ENCODE measurements at regions not wholly inside any gene's neighbourhood (a gene's known extent, or its start where the extent isn't known, plus 50 kb on each side); places are given as distances from the start of the nearest gene placed in this dataset.

DNA sequence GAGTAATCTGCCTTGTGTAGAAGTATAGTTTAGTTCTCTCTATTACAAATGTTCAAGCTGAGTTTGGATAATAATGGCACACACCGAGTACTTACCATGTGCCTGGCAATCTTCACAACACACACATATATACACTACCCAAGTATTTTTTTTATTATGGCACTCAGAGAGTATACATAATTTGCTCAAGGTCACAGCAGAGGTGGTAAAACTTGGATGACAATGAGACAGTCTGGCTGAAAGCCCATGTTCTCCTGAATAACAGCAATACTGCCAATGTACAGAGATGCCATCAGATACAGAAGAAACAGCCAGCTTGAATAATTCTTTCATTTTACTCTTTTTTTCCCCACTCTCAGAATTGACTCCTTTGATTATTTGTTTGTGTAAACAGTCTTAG, 460.0 kb downstream of the CNTN6 start:
- DNase-seq = no peak

DNA sequence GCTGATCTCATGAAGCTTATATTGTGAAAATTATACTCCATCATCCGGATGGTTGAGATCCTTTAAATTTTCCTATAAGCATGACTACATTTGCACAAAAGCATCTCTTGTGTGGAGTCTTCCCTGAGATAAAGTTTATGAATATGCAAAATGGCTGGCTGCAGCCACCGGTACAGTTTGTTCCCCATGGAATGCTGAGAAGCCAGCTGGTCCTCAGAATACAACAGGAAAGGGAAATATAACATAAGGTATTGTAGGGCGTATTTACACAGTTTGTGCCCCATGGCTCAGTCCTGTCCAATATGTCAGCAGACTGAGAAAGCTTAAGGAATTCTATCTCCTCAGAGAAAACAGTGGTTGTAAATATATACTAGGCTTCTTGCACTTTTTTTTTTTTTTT, 468.6 kb downstream of the CNTN6 start:
- DNase-seq = no peak

GRCh38 chr3:1571736-1572135, 478.9 kb downstream of the CNTN6 start:
- DNase-seq = no peak

- DNase-seq = no peak
Measured at GRCh38 chr3:1576047-1576446, 483.2 kb downstream of the CNTN6 start.

GRCh38 chr3:1578124-1578806, 485.4 kb downstream of the CNTN6 start:
- DNase-seq = no peak

DNA sequence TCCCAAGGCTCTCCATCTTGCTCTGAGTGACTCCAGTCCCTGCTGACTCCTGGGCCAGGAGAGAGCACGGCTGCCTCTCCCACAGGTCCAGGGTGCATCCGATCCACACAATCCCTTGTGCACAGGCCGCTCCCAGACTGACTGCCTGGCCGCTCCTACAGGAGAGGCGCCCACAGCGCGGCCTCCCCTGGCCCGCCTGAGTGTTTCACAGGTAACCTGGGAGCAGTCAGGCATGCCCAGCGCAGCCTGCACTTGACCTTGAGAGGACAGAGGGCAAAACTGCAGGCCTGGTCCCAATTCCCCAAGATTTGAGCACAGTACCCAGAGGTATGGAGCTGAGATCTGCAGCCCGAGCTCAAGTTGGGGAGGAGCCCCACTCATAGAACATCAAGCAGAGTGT, 490.2 kb downstream of the CNTN6 start:
- DNase-seq = no peak

GRCh38 chr3:1587426-1587825, 494.6 kb downstream of the CNTN6 start:
- no peak for DNase-seq

DNA sequence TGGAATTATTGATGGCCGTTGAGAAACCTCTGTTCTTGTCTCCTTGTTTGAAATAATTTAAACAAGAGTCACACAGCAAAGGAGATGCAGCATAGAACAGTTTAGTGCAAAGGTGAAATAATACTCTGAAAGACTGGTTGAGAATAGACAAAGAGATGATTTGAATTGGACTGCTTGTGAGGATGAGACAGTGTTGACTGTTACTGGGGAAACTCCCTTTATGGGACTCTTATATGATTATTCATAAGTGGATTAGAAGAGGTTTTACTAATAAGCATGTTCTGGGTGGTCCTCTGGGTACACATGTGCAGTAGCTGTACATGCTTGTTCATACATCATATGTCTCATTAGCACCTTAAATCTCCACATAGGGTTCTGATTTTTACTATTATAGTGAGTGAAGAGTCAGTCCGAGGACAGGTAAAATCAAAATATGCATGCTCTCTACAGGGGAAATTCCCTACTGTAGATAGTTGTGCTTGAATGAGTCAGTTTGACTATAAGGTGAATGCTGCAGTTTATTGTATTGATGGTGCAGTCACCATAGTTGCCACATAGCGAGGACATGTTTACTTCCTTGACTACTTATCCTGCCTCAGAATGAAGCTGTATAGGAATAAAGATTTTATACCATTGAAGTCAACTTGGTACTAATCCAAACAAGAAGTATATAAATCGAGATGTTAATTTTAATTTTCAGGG, 498.7 kb downstream of the CNTN6 start:
- no peak for DNase-seq

- DNase-seq = no peak
Measured at GRCh38 chr3:1594940-1595339, 502.1 kb downstream of the CNTN6 start.

DNA sequence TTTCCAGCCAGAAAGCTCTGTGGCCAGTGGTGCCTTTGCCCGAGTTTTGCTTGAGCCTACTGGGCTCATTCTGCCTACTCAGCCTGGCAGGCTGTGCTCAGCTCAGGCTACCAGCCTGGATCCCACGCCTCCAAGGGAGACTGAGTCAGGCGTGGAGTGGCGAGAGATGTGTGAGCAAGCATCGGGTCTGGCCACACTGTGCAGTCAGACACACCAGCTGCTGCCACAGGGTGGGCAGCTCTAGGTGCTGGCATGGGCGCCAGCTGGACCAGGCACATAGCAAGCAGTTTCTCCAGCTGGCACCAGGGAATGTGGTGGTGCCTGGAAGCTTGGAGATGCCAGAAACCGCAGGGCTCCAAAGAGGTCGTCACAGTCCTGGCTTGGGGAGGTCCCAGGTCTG, 498.5 kb upstream of the CNTN4 start:
- no peak for DNase-seq

GRCh38 chr3:1600700-1601418, 497.8 kb upstream of the CNTN4 start:
- DNase-seq = no peak

GRCh38 chr3:1609416-1609815, 489.2 kb upstream of the CNTN4 start:
- peak; percentile 22 for DNase-seq

DNA sequence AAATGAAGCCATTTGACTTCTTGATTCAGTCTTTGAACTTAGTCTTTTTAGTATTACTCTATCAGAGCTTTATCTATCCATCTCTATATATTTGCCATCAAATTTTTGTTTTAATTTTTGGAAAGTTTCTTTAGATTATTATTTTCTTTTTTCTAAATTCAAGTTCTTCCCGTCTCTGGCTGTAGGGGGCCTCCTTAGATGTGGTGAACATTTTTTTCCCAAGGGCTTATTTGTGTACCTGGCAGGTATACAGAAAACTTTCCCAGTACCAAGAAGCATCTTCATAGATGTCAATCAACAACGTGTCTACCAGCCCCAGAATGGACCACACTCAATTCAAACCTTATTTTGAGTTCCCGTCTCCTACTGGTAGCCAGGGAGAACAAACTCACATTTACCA, 486.8 kb upstream of the CNTN4 start:
- DNase-seq = no peak

DNA sequence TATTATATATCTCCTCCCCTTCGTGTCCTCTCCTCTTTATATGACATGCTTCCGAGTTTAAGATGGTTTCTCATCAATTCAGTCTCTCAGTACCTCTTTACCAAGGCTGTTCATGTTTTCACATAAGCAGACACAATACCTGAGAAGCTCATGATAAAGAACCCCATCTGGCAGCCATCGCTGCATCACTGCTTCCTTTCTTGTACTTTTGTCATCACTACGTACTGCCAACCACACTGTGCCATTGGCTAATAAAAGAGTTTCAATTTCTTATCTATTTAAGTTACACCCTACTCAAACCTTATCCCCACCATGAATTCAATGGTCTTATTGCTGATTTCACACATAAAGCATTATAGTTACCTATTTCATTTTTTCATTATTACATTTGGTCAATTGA, 484.7 kb upstream of the CNTN4 start:
- no peak for DNase-seq

- no peak for DNase-seq
Measured at GRCh38 chr3:1616744-1617143, 481.9 kb upstream of the CNTN4 start.

GRCh38 chr3:1623896-1624295, 474.8 kb upstream of the CNTN4 start:
- no peak for DNase-seq

DNA sequence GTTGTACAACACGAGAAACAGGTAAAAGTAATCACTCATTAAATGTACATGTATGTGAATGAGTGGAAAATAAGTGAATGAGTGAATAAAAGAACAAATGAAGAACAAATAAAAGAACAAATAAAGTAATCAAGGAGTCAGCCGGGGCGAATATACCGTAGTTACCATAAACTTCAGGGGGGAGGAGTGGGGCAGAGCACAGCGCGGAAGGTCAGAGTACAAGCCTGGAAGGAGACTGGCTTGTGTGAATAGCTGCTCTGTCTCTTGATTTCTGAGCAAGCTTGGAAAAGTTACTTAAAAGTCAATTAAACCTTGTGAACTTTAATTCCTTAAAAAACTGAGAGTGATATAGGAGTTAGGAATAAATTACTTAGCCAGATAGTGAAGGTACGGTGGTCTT, 466.5 kb upstream of the CNTN4 start:
- DNase-seq = no peak

- no peak for DNase-seq
Measured at GRCh38 chr3:1661839-1662238, 436.8 kb upstream of the CNTN4 start.

DNA sequence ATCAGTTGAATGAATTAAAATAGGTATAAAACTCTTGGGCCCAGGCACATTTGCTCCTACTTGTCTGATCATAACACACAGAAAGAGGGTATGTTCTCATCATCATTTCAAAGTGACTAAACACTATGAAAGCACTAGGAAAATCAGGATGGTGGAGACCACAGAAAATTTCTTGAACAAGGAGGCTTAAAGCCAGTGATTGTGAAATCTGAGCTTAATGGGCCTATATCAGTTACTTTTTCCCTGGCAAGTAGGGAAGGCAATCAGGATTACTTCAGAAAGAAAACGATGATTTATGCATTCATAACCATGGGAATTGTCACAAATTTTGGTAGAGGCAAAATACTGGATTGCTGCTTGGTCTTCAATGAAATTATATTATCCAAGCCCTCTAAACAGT, 434.4 kb upstream of the CNTN4 start:
- DNase-seq = no peak

GRCh38 chr3:1666865-1667264, 431.8 kb upstream of the CNTN4 start:
- no peak for DNase-seq

GRCh38 chr3:1677576-1678156, 421.0 kb upstream of the CNTN4 start:
- no peak for DNase-seq

DNA sequence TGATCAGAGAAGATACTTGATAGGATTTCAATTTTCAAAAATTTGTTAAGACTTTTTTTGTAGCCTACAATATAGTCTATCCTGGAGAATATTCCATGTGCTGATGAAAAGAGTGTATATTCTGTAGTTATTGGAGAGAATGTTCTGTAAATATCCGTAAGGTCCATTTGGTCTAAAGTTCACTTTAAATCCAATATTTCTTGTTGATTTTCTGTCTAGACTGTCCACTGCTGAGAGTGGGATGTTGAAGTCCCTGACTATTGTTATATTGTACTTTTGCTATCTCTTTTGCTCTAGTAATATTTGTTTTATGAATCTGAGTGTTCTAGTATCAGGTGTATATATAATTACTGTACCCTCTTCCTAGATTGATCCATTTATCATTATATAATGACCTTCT, 406.2 kb upstream of the CNTN4 start:
- DNase-seq = no peak

GRCh38 chr3:1693145-1693544, 405.5 kb upstream of the CNTN4 start:
- DNase-seq = no peak

Measured in femur (tissue), 1 donor.